Mesothelial cell of epicardium (in vitro differentiated cells): ENCODE measurements at regions not wholly inside any gene's neighbourhood (a gene's known extent, or its start where the extent isn't known, plus 50 kb on each side); places are given as distances from the start of the nearest gene placed in this dataset.

Experiments
- DNase-seq, 2 experiments: peaks; one replicate each; pipeline ENCODE4 v3.0.0; 2021; ENCODE audit warnings: low spot score in 2 of 2; ENCODE audit not compliant: unreplicated experiment in 2 of 2
- H3K27ac Mint-ChIP-seq: 2 replicates; pipeline ENCODE4 v1.8.0; 2021; ENCODE audit warnings: mixed read lengths
- H3K27me3 Mint-ChIP-seq: 2 replicates; pipeline ENCODE4 v1.8.0; 2021; ENCODE audit warnings: low read depth, mixed read lengths
- H3K36me3 Mint-ChIP-seq: 2 replicates; pipeline ENCODE4 v1.8.0; 2021; ENCODE audit warnings: mixed read lengths
- H3K4me1 Mint-ChIP-seq: 2 replicates; pipeline ENCODE4 v1.8.0; 2021; ENCODE audit warnings: mixed read lengths
- H3K4me3 Mint-ChIP-seq: 2 replicates; pipeline ENCODE4 v1.8.0; 2021; ENCODE audit warnings: mild to moderate bottlenecking, moderate library complexity, mixed read lengths
- H3K9me3 Mint-ChIP-seq: 2 replicates; pipeline ENCODE4 v1.8.0; 2021; ENCODE audit warnings: mixed read lengths
- CTCF ChIP-seq: fragments of 200-600 bp; sonication (generic); IDR thresholded peaks from one replicate; pipeline ENCODE4 v1.5.0; 2021; ENCODE audit warnings: antibody characterized with exemption; ENCODE audit not compliant: unreplicated experiment

DNA sequence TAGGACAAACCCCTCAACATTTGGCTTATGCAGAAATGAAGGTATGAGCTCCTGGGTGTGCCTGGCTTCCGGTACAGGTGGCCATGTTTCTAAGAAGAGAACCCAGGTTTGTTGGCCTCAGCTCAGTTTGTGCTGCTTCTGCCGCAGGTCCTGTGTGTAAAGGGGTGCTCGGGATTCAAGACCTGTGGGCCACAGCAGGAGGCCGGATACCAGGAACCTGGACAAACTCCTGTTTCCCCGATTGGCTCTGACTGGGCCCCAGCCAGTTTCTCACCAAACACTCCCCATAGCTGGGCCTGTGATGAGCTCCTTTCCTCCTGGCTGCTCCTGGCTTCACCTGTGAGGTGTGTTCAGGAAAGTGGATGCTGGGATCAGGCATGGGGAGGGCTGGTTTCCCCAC, 271.2 kb upstream of the IRX2 start:
- Mint-ChIP-seq H3K27me3 (no peaks in the 10 kb centered on the region), H3K36me3 (no peaks in the 10 kb centered on the region), H3K27ac (no peak overlapping the region), H3K4me1 (peaks cover 11% of the 10 kb centered on the region), H3K9me3 (no peaks in the 10 kb centered on the region), H3K4me3 (no peak overlapping the region)
- TF ChIP-seq CTCF: no peak
- no peak for DNase-seq

GRCh38 chr5:3020426-3020825, 268.9 kb upstream of the IRX2 start:
- Mint-ChIP-seq H3K9me3 (no peaks in the 10 kb centered on the region), H3K4me3 (no peak overlapping the region), H3K27me3 (no peaks in the 10 kb centered on the region), H3K27ac (no peak overlapping the region), H3K4me1 (peaks cover 5% of the 10 kb centered on the region), H3K36me3 (no peaks in the 10 kb centered on the region)
- DNase-seq: no peak
- TF ChIP-seq CTCF: no peak

GRCh38 chr5:3019045-3019444, 267.6 kb upstream of the IRX2 start:
- peaks cover 3% of the 10 kb centered on the region for H3K4me1 Mint-ChIP-seq
- DNase-seq: no peak
- no peak overlapping the region for H3K4me3 Mint-ChIP-seq
- no peaks in the 10 kb centered on the region for H3K27me3 Mint-ChIP-seq
- H3K27ac Mint-ChIP-seq: no peak overlapping the region
- no peaks in the 10 kb centered on the region for H3K9me3 Mint-ChIP-seq
- H3K36me3 Mint-ChIP-seq: no peaks in the 10 kb centered on the region
- TF ChIP-seq CTCF: no peak

GRCh38 chr5:3011764-3012017, 260.2 kb upstream of the IRX2 start:
- no peaks in the 10 kb centered on the region for H3K27me3 Mint-ChIP-seq
- peaks cover 6% of the 10 kb centered on the region for H3K9me3 Mint-ChIP-seq
- no peak overlapping the region for H3K27ac Mint-ChIP-seq
- no peak for DNase-seq
- H3K36me3 Mint-ChIP-seq: no peaks in the 10 kb centered on the region
- no peak for TF ChIP-seq CTCF
- peaks cover 11% of the 10 kb centered on the region for H3K4me1 Mint-ChIP-seq
- no peak overlapping the region for H3K4me3 Mint-ChIP-seq

GRCh38 chr5:3010953-3011763, 259.7 kb upstream of the IRX2 start:
- TF ChIP-seq CTCF: no peak
- no peaks in the 10 kb centered on the region for H3K27me3 Mint-ChIP-seq

More at GRCh38 chr5:3010953-3011763, 259.7 kb upstream of the IRX2 start:
- Mint-ChIP-seq H3K4me3 (no peak overlapping the region), H3K4me1 (peaks cover 11% of the 10 kb centered on the region), H3K9me3 (peaks cover 6% of the 10 kb centered on the region), H3K27ac (peak overlapping the region; percentile 19), H3K36me3 (no peaks in the 10 kb centered on the region)
- DNase-seq: no peak
